NCI-H748 (cell line): ENCODE measurements at regions not wholly inside any gene's neighbourhood (a gene's known extent, or its start where the extent isn't known, plus 50 kb on each side); places are given as distances from the start of the nearest gene placed in this dataset.

Experiments
- DNase-seq: peaks from one replicate; lab custom pipeline; 2025; ENCODE audit not compliant: unreplicated experiment; lab: John Stamatoyannopoulos, UW

DNA sequence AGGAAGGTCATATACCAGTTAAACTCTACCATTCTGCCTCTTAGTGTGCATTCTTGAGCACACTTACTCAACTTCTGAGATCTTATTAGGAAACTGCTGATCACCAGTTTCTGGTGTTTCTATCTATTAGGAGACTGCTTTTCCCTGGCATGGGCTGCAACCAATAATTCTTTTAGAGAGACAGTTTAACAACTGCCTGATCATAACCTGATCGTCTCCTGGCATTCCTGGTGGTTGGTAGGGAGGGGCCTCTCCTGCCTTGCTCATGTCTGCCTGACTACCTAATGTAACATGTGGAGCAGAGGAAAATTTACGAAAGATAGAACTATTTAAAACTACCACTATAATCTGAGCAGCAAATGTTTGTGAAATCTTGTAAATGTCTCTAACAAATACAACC, 75.3 kb upstream of the MGAT4C start:
- DNase-seq: no peak

DNA sequence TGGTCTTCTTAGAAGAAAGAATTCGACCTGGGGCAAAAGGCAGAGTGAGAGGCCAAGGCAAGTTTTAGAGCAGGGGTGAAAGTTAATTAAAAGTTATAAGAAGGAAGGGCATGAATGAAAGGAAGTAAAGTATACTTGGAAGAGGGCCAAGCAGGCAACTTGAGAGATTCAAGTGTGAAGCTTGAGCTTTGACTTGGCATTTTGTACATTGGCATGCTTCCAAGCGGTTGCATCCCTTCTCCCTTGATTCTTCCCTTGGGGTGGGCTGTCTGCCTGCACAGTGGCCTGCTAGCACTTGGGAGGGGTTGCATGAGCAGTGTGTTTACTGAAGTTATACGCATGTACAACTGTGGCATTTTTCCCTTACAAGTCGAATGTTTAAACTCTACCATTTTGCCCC, 74.8 kb upstream of the MGAT4C start:
- peak; percentile 20 for DNase-seq

DNA sequence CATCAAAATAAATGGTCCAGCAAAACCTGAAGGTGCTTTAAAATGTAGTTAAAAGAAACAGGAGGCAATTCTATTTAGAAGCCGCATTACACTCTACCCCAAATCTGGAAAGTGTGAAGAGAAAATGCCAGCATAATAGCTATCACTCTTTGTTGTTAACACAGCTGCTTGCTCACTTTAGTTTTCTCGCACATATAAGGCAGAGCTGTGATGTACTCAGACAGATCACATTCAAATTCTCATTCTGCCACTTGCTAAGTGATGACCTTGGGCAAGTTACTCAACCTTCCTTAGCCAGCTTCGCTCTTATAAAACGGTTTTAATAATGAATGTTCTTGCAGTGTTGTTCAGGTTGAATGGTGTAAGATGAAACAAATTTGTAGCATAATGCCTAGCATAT, 56.0 kb upstream of the MGAT4C start:
- DNase-seq: peak; percentile 12
